Epidermal melanocyte (primary cell): ENCODE measurements at regions not wholly inside any gene's neighbourhood (a gene's known extent, or its start where the extent isn't known, plus 50 kb on each side); places are given as distances from the start of the nearest gene placed in this dataset.

ENCODE experiments used
- DNase-seq: peaks from one replicate; pipeline ENCODE4 v3.0.0; 2011; ENCODE audit warnings: low spot score; ENCODE audit not compliant: insufficient read length

DNA sequence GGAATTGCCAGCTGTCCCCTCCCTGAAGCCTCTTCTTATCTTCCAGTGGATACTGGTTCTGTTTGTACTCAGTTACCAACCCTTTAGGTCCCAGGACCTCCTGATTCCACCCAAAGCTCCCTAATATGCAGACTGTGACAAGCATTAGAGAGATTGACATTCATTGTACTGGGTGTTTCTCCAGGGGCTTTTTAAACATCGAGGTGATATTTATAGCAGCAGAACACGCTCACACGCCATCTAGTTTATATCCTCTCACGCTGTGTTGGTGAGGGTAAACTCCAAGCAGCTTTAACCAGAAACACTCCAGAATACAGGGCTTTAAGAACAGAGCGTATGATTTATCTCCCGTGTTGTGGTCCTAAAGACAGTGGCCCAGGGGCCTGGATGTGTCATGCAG, 238.4 kb downstream of the IRF8 start:
- no peak for DNase-seq

DNA sequence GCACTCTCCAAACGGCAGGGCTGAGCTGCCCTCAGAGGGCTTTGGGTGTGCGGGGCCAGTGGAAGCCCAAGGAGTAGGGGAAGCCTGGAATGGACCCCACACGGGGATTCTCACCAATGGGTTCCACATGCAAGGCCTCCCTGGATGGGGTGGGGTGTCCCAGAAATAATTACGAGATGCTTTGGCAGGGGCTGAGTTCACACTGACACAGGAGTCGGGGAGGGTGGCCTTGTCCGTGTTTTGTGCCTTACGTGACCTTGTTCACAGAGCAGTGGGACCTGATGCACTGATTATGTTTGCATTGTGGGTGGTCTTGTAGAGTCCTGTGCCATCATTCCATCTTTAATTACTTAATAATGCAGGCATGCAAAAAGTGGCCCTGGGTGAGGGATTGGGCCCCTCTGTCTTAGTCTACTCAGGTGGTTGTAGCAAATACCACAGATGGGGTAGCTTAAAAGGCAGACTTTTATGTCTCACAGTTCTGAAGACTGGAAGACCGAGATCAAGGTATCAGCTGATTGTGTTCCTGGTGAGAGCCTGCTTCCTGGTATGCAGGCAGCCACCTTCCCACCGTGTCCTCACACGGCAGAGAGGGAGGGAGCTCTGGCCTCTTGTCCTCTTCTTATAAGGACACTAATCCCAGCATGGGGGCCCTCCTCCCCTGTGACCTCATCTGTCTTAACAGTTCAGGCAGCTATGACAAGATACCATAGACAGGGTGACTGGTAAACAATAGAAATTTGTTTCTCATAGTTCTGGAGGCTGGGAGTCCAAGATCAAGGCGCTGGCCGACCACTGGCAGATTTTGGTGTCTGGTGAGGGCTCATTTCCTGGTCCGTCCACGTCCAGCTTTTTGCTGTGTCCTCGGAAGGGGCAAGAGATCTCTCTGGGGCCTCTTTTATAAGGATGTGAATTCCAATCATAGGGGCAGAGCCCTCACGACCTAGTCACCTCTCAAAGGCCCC, 239.4 kb downstream of the IRF8 start:
- DNase-seq = no peak

DNA sequence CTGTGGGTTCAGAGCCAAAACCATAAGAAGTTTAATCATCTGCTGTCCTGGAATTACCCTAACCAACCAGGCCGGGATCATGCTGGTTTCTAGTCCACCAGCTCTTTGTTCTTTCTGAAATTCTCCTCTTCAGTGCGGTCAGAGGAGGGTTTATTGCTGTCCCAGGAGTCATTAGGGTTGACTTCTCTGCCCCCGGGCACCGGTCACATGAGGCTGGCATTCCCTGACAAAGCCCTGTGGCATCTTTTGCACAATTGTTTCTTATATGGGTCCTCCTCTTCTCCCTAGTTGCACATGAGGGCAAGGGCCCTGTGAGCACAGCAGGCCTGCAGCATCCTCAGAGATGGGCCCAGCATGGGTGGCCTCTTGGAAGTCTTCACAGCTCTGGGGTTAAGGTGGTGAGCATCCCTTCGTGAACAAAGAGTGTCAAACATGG, 243.9 kb downstream of the IRF8 start:
- DNase-seq = no peak

DNA sequence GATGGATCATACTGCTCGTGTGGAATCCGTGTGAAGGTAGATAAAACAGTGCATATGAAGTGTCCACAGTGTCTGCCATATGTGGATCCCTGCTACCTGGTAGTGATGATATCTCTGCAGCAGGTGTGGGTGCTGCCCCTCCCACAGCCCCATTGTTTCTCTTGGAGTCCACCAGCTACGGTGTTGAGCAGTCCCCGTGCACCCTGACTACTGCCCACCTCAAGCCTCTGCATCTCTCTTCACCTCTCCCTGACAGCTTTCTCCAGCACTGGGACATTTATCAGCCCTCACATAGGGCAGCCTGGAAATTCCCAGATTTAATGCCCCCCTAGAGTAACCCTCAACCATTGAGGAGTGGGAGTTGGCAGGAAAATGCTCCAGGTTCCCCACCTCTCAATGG, 244.7 kb downstream of the IRF8 start:
- DNase-seq = no peak

DNA sequence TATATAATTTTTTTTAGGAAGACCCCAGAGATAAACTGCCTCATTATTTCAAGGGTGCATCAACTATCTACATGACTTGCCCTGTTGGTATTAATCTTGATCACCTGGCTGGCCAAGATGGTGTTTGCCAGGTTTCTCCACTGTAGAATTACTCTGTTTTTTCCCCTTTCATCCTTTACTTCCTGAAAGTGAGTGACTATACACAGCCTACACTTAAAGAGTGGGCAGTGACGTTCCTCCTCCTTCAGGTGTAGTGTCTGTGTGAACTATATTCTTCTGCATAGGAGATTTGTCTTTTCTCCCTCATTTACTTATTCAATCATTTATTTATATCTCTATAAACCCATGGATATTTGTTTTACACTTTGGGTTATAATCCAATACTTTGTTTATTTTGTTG, 246.7 kb downstream of the IRF8 start:
- DNase-seq = no peak

DNA sequence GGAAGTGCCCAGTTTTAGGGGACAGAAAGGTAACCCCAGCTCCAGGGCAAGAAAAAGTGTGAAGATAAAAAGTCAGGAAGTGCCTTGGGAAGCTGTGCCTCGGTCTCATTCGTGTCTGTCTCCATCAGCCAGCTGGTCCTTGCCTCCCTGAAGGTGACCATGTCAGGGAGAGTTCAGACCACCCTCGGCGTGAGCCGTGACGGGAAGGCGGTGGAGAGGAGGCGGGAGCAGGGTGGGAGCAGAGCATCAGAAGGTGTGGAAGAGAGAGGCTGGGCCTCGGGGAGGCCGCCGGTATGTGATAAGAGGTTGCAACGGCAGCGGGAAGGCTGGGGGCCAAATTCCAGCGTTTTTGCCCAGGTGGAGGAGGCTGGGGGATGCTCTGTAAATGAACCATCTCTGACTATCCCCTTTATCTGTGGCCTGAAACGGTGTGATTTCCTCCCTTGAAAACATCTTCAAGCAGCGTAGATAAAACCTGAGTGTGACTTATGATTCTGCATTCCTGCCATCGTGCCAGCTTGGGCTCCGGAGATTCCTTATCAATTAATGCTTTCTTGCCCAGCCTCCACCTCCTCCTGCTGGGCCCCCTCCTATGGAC, 251.8 kb downstream of the IRF8 start:
- DNase-seq = no peak

DNA sequence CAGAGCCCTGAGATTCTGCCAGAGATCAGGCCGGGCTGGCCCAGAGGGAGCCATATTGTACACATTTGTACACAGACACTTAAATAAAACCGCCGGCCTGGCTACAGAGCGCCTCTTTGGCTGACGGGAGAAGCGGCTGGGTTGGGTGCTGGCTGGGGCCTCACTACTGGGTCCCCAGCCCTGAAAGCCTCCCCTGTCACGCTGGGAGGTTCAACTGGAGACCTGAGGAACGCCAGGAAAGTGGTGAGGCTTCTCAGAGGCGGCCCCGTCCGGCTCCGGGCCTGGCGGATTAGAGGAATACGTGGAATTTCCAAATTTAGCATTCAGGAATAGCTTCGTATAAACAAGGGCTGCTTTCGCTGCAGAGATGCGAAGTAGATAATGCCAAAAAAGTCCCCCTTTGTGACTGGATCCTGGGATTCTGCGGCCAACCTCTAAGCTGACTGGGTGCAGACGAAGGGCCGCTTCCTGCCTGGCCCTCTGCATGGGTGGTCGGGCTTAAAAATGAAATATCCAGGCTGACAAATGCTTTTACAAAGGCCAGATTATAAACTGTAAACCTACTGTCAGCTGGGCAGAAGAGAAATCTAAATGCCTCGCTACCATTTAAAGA, 252.4 kb downstream of the IRF8 start:
- no peak for DNase-seq

DNA sequence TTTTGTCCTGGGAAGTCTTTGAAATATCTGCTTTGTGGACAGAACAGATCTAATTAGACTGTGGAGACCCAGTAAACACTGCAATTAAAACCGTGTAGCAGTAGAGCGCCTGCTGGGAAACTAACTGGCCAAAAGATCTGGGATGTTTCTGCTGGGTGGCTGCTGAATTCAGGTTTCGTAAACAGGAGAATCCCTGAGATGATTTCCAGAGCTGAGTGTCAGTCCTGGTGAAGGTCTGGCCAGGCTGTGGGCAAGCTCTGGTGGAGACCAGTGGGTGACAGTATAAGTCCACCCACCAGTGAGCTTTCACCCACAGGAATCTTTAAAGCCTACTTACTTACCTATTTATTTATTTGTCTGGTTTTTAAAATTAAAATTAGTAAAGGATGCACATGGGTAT, 257.2 kb downstream of the IRF8 start:
- DNase-seq = no peak

DNA sequence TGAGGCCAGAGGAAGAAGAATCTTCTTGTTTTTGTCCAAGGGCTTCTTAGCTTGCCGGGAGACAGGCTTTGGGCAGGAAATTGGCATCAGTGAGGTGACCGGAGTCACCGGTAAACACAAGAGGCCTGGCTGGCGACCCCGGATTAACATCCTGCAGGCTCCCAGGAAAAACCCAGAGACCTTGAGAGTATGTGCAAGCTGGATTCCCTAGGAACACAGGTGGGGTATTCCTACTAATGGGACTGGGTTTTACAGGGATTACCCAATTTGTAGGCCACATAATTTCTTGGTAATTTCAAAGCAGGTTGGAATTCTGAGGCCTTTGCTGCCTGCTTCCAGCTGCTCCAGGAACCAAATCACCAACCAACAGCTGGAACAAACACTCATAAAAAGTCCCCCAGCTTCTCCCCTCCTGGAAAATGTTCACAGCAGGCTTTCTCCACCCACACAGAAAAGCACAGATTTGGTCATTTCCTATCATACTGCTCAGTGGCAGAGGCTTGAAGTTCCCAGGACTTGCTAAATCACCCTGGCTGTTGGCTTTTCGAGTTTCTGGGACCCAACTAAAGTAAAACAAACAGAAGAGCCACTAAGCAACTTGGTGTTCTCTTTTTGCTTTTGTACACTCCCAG, 258.8 kb downstream of the IRF8 start:
- no peak for DNase-seq

DNA sequence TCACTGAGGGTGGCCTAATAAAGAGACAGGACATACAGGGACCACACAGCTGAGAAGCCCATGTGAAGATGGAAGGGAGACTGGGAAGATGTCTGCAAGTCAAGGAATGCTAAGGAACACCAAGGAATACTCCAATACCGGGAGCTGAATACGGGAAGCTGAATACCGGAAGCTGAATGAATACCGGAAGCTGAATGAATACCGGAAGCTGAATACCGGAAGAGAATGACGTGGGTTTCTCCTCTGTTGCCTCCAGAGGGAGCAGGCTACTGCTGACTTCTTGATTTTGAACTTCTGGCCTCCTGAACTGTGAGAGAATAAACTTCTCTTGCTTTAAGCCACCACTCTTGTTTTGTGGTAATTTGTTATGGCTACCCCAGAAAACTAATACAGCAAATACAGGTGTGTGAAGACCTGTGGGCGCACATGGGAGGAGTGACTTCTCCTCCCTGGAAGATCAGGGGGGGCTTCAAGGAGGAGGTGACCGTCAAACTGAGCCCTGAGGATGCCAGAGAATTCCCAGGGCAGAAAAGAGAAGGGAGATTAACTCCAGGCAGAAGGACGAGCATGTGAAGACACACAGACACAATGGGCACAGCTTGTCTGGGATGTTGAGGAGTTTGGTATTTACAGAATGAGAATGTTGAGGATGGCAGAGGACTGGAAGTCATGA, 259.9 kb downstream of the IRF8 start:
- no peak for DNase-seq

DNA sequence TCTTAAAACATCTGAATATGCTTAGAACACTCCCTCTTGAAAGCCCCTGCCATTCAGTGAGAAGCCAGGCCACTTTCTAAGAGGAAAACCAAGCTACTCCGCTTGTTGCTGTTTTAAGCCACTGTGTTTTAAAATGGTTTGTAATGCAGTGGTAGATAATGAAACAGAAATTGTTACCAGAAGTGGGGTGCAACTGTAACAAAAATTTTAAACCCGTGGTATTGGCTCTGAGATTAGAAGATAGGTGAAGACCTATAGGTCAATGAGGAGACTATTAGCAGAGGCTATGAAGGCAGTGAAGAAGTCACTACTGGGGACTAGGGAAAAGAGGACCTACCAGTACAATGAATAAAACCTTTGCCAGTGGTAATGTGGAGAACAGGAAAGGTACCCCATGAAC, 266.5 kb downstream of the IRF8 start:
- DNase-seq = no peak

DNA sequence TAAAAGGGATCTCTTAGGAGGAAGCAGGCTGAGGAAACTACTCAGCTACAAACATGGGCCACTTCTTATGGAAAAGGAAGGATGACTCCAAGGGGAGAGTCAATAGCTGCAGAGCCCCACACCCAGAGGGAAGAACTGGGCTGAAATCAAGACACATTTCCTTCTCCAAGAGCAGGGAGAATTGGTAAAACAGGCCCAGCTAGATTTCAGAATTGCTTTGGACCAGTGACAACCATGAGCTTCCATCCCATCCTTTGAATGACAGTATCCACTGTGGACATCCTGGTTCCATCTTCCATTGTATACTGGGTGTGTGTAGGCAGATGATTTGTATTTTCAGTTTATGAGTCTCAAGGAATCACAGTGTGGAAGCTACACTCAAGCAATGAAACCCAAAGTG, 267.5 kb downstream of the IRF8 start:
- DNase-seq = no peak

DNA sequence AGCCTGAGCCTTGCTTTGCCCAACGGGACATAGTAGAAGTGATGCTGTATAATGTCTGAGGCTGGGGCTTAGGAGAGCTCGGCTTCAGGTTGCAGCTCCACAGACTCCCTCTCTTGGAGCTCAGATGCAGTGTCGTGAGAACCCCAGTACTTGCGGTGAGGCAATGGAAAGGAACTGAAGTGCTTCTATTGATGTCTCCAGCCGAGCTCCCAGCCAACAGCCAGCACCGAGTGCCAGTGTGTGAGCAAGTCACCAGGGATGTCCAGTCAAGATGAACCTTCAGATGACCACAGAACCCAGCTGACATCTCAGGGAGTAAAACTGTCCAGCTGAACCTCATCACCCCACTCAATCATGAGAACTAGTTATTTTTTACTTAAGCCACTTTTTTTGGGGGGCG, 268.1 kb downstream of the IRF8 start:
- no peak for DNase-seq

DNA sequence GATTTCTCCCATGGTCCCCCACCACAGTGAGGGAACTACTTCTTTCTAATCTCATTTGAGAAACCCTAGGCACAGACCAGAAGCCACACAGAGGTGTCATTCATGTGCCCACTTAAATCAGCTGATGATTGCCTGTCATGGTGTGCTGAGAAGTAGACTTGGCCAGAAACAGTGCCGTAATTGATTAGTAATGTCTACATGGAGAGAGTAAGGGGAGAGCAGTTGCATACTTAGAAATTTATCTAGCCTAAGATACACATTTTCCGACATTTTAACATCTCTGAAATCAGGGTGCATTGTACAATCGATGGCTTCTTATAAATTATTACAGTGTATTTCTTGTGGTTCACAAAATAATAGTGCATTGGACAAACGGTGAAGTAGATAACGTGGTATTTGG, 271.8 kb downstream of the IRF8 start:
- DNase-seq = no peak

DNA sequence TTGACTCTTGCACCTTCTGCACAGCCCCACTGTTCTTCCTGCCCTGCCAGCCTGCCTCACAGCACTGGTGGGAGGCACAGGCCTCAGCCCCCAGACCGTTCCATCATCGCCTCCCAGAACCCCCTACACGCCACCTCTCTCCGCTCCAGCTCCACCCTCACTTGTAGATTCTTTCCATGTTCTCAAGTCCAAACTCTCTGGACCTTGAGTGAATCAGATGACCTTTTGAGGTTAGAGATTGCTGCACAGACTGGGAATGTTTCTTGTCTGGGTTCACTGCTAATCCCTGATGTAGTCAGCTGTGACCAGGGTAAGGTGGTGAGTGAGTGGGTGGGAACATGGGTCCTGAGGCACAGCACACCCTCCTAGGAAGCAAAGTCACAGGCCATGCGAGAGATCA, 272.4 kb downstream of the IRF8 start:
- DNase-seq = no peak

DNA sequence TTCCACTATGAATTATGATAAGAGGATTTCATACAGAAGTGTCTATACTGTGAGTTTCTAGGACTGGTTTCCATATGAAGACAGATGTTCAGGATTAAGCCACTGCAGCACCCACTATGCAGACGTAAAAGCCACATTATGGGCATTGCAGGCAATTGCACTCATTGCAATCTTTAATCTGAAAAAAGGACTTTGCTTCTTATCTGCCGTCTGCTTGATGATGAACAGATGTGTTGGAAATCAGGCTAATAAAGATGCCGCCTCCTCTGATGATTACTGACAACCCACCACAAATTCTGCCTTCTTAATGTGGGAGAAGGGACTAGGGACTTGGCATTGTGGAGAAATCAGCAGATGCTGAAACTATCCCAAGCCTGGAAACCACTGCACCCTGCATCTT, 276.9 kb downstream of the IRF8 start:
- DNase-seq = no peak

DNA sequence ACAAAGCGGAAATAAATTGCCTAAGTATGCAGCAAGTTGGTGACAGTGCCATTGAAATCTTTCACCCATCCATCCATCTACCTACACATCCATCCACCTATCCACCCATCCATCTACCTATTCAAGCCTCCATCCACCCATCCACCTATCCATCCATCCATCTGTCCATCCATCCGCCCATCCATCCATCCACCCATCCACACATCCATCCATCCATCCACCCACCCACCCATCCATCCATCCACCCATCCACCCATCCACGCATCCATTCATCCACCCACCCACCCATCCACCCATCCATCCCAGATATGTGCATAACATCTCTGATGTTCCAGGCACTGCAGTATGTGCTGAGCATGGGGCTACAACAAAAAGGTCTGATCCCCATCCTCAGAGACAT, 277.5 kb downstream of the IRF8 start:
- no peak for DNase-seq

DNA sequence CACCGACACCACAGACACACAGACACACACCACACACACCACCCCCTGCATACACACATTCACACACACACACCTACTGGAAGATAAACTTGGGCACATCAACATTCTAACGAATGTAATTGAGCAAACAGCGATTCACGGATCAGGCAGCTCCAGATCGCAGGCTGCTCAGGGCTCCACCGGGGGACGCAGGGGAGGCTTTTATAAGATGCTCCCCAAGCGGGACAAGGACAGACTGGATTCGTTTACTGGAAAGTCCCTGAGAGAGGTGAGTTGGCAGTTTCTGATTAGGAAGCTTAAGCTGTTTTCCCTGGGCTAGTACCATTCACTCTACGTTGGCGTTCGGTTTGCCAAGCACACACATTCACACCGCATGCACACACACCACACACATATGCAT, 281.3 kb downstream of the IRF8 start:
- no peak for DNase-seq

DNA sequence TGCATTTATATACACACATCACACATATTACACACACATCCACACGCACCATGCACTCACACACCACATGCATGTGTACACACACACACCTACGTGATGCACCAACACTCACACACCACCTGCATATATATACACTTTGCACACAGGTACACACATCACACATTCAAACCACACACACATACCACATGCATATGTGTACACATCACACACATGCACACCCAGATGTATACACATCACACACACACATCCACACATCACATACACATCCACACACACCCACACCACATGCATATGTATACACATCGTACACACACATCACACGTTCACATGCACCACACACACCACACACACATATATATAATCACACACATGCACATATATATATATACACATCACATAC, 281.8 kb downstream of the IRF8 start:
- no peak for DNase-seq

DNA sequence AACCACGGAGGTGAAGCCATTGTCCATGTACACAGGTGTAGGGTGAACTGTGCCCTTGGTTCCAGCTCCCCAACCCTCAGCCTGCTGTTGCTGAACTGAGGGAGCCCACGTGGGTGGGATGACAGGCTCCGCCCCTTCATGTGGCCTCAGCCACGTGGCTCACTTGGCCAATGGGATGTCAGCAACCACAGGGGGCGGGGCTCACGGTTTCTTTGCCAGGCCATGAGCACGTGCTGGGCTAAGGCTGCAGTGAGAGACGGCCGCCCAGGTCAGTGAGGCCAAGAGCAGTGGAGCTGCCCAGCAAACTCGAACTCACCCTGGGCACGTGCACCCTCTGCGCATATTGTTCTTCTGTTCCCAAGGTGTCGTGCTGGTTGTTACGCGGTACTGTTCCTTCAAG, 282.6 kb downstream of the IRF8 start:
- no peak for DNase-seq

DNA sequence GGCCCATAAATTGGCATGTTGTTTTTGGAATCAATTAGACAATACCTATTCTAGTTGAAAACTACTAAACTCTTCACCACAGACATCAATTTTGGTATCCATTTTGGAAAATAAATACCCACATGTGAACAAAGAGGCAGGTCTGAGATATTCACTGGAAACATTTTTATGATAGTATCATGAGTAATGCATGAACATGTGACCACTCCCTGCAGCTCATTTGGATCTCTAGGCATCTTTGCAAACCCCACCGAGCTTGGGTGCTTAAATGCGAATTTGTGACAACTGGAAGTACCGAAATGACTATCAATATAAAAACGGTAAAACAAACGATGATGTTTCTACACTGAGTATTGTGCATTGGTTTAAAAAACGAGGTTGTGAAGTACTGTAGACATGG, 285.2 kb downstream of the IRF8 start:
- no peak for DNase-seq

DNA sequence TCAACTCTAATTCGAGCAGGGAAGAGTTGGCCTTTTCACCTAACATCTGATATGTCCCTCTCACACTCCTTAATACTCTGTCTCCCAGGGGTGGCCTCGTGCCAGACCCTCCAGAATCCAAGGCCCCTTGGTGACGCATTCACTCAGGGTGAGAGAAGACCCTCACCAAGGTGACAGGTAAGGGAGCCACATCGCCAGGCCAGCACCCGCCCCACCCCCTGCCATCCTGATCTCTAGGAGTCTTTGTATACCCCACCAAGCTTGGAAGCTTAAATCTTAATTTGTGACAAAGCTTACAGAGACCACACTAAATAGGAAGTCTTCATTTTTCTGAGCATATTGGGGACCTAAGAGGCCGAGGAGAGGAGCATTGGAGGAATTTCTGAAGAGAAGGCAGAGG, 286.1 kb downstream of the IRF8 start:
- no peak for DNase-seq
